HG03342 (cell line): ENCODE measurements at regions not wholly inside any gene's neighbourhood (a gene's known extent, or its start where the extent isn't known, plus 50 kb on each side); places are given as distances from the start of the nearest gene placed in this dataset.

Source experiments
- ATAC-seq: cut with Tn5 transposase; IDR thresholded peaks from one replicate; pipeline ENCODE4 v1.9.1; 2021; ENCODE audit warnings: mild to moderate bottlenecking, moderate library complexity; ENCODE audit not compliant: unreplicated experiment

GRCh38 chr10:107717046-107717445 lies 552.5 kb upstream of the SORCS1 start:
- no peak for ATAC-seq

GRCh38 chr10:107715565-107715964 lies 551.1 kb upstream of the SORCS1 start:
- no peak for ATAC-seq

- no peak for ATAC-seq
Observed at GRCh38 chr10:107708981-107709380, 544.5 kb upstream of the SORCS1 start.

GRCh38 chr10:107706096-107706725 lies 541.7 kb upstream of the SORCS1 start:
- ATAC-seq, result no peak

GRCh38 chr10:107701943-107702342 lies 537.4 kb upstream of the SORCS1 start:
- ATAC-seq, result no peak

- no peak for ATAC-seq
Observed at GRCh38 chr10:107692072-107692471, 527.6 kb upstream of the SORCS1 start.

GRCh38 chr10:107689323-107689722 lies 524.8 kb upstream of the SORCS1 start:
- no peak for ATAC-seq

GRCh38 chr10:107687701-107688100 lies 523.2 kb upstream of the SORCS1 start:
- no peak for ATAC-seq

- ATAC-seq, result no peak
Observed at GRCh38 chr10:107686095-107686494, 521.6 kb upstream of the SORCS1 start.

- ATAC-seq, result no peak
Observed at GRCh38 chr10:107671960-107672359, 507.5 kb upstream of the SORCS1 start.

- ATAC-seq, result no peak
Observed at GRCh38 chr10:107666214-107666613, 501.7 kb upstream of the SORCS1 start.

GRCh38 chr10:107665459-107665858 lies 501.0 kb upstream of the SORCS1 start:
- ATAC-seq, result no peak

GRCh38 chr10:107657851-107658250 lies 493.3 kb upstream of the SORCS1 start:
- no peak for ATAC-seq

- no peak for ATAC-seq
Observed at GRCh38 chr10:107656932-107657331, 492.4 kb upstream of the SORCS1 start.

- peak; percentile 74 for ATAC-seq
Observed at GRCh38 chr10:107653832-107654287, 489.4 kb upstream of the SORCS1 start.

- no peak for ATAC-seq
Observed at GRCh38 chr10:107650939-107651338, 486.4 kb upstream of the SORCS1 start.

- no peak for ATAC-seq
Observed at GRCh38 chr10:107649249-107649648, 484.7 kb upstream of the SORCS1 start.

GRCh38 chr10:107647462-107647861 lies 483.0 kb upstream of the SORCS1 start:
- ATAC-seq, result no peak

GRCh38 chr10:107631876-107632275 lies 467.4 kb upstream of the SORCS1 start:
- ATAC-seq, result no peak

- ATAC-seq, result no peak
Observed at GRCh38 chr10:107626862-107627261, 462.4 kb upstream of the SORCS1 start.

- ATAC-seq, result no peak
Observed at GRCh38 chr10:107623292-107623691, 458.8 kb upstream of the SORCS1 start.

- no peak for ATAC-seq
Observed at GRCh38 chr10:107619139-107619538, 454.6 kb upstream of the SORCS1 start.

GRCh38 chr10:107618504-107618994 lies 454.0 kb upstream of the SORCS1 start:
- ATAC-seq, result no peak
